ENCODE measurements at regions not wholly inside any gene's neighbourhood (a gene's known extent, or its start where the extent isn't known, plus 50 kb on each side); places are given as distances from the start of the nearest gene placed in this dataset.

GRCh38 chr1:209527993-209528717 is 55.4 kb upstream of the CAMK1G start:
- DNase-seq (ENCODE audit: low spot score) = no peak
- intact Hi-C loops (cut with DNase I) = no loop called here

GRCh38 chr1:209529233-209529632 is 54.3 kb upstream of the CAMK1G start:
- DNase-seq (ENCODE audit: low spot score) = no peak
- intact Hi-C loops (cut with DNase I) = no loop called here

- intact Hi-C loops (cut with DNase I) = no loop called here
- no peak for DNase-seq (ENCODE audit: low spot score)
Observed at GRCh38 chr1:209531006-209531405, 52.5 kb upstream of the CAMK1G start.

GRCh38 chr1:209531549-209531948 is 52.0 kb upstream of the CAMK1G start:
- DNase-seq (ENCODE audit: low spot score) = no peak
- intact Hi-C loops (cut with DNase I) = no loop called here

Small RNAs in the stretch of these regions (microRNA-seq; reads per million reads assigned to microRNA genes)
- gene MIR205 = 7.6 reads per million, percentile 16 among the genes with 10 or more reads in this experiment

Data from cardiac septum (tissue), 1 donor.